AG08395 (cell line): ENCODE measurements at regions not wholly inside any gene's neighbourhood (a gene's known extent, or its start where the extent isn't known, plus 50 kb on each side); places are given as distances from the start of the nearest gene placed in this dataset.
A peak's percentile ranks its signal among the peaks of the same experiment; 100 is the strongest.
"Not testable (repeated sequence)": the region's sequence is repeated elsewhere in the genome, so short reads cannot be mapped to it uniquely, and the experiment has no call there.

Experiments used
- DNase-seq: peaks from one replicate; pipeline ENCODE4 v3.0.0; 2012; ENCODE audit warnings: mixed read lengths, low spot score

GRCh38 chrX:3184176-3184930 lies 143.1 kb downstream of the ARSF start:
- DNase-seq = peak; percentile 58

- peak; percentile 22 for DNase-seq
Observed at GRCh38 chrX:3181846-3182245, 140.6 kb downstream of the ARSF start.

- no peak for DNase-seq
Observed at GRCh38 chrX:3178329-3178728, 137.1 kb downstream of the ARSF start.

GRCh38 chrX:3177851-3178250 lies 136.6 kb downstream of the ARSF start:
- DNase-seq = no peak

- DNase-seq = peak; percentile 47
Observed at GRCh38 chrX:3176439-3176820, 135.2 kb downstream of the ARSF start.

- DNase-seq = peak; percentile 48
Observed at GRCh38 chrX:3175659-3176438, 134.6 kb downstream of the ARSF start.

GRCh38 chrX:3172156-3172555 lies 130.9 kb downstream of the ARSF start:
- DNase-seq = not testable (repeated sequence)

GRCh38 chrX:3169421-3169820 lies 128.2 kb downstream of the ARSF start:
- DNase-seq = no peak

- no peak for DNase-seq
Observed at GRCh38 chrX:3167771-3168170, 126.5 kb downstream of the ARSF start.

- DNase-seq = no peak
Observed at GRCh38 chrX:3166670-3167455, 125.6 kb downstream of the ARSF start.

- no peak for DNase-seq
Observed at GRCh38 chrX:3165808-3166207, 124.5 kb downstream of the ARSF start.
